Parathyroid adenoma (tissue), 2 donors: ENCODE measurements at regions not wholly inside any gene's neighbourhood (a gene's known extent, or its start where the extent isn't known, plus 50 kb on each side); places are given as distances from the start of the nearest gene placed in this dataset.
A peak's percentile ranks its signal among the peaks of the same experiment; 100 is the strongest.

Source experiments
- H2AFZ ChIP-seq: fragments of 300-600 bp; sonication (generic); one replicate; pipeline ENCODE4 v1.7.0; 2017; ENCODE audit warnings: antibody characterized with exemption, mild to moderate bottlenecking
- H3K27ac ChIP-seq: fragments of 300-600 bp; sonication (generic); one replicate; pipeline ENCODE4 v1.7.0; 2017
- H3K27me3 ChIP-seq: fragments of 300-600 bp; sonication (generic); one replicate; pipeline ENCODE4 v1.7.0; 2017; ENCODE audit warnings: low read length; ENCODE audit not compliant: control insufficient read depth, insufficient read depth
- H3K36me3 ChIP-seq: fragments of 300-600 bp; sonication (generic); one replicate; pipeline ENCODE4 v1.7.0; 2017; ENCODE audit warnings: low read length; ENCODE audit not compliant: control insufficient read depth, insufficient read depth
- H3K4me1 ChIP-seq: fragments of 300-600 bp; sonication (generic); one replicate; pipeline ENCODE4 v1.7.0; 2017; ENCODE audit warnings: control low read depth
- H3K4me2 ChIP-seq: fragments of 300-600 bp; sonication (generic); one replicate; pipeline ENCODE4 v1.7.0; 2017; ENCODE audit warnings: low read length
- H3K4me3 ChIP-seq: fragments of 300-600 bp; sonication (generic); one replicate; pipeline ENCODE4 v1.7.0; 2017; ENCODE audit warnings: low read depth, low read length
- H3K79me2 ChIP-seq: fragments of 300-600 bp; sonication (generic); one replicate; pipeline ENCODE4 v1.7.0; 2017; ENCODE audit warnings: control low read depth
- H3K9ac ChIP-seq: fragments of 300-600 bp; sonication (generic); one replicate; pipeline ENCODE4 v1.7.0; 2017; ENCODE audit warnings: mild to moderate bottlenecking
- H3K9me3 ChIP-seq: fragments of 300-600 bp; sonication (generic); one replicate; pipeline ENCODE4 v1.7.0; 2017; ENCODE audit warnings: low read length; ENCODE audit not compliant: control insufficient read depth
- TF ChIP-seq, protein P1 (sequence below): fragments of 300-600 bp; sonication (generic); IDR thresholded peaks from one replicate; pipeline ENCODE4 v1.7.0; 2017; ENCODE audit warnings: antibody characterized with exemption, mild to moderate bottlenecking
- donor health status: primary hyperparathyroidism.

DNA sequence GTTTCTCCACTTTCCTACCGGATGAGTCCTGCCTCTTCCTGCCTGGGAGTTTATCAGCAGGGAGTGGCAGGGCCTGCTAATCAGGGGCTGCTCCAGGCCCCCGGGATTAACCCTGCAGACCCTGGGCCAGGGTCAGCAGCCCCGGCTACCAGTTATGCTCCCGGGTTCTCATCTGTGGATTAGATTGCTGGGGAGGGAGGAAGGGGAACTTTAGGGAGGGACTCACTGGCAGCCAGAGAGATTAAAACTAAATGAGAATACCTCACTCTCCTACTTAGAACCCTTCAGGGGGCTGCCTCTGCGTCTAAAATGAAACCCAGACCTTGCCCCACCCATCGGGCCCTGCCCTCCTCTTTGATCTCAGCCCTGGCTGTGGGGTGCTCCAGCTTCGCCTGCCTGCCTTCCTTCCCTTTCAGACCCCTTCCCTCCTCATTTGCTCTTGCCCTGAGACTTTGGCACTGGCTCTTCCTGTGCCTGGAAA is 130.5 kb upstream of the HAND1 start:
- Histone ChIP-seq H3K9me3 (no peaks in the 10 kb centered on the region), H3K4me2 (no peak overlapping the region), H3K79me2 (no peaks in the 10 kb centered on the region), H3K27ac (no peak overlapping the region), H3K9ac (no peak overlapping the region), H3K36me3 (no peaks in the 10 kb centered on the region), H3K4me1 (no peaks in the 10 kb centered on the region), H3K27me3 (no peaks in the 10 kb centered on the region), H3K4me3 (no peak overlapping the region), H2AFZ (no peak overlapping the region)
- TF ChIP-seq, protein P1, sequence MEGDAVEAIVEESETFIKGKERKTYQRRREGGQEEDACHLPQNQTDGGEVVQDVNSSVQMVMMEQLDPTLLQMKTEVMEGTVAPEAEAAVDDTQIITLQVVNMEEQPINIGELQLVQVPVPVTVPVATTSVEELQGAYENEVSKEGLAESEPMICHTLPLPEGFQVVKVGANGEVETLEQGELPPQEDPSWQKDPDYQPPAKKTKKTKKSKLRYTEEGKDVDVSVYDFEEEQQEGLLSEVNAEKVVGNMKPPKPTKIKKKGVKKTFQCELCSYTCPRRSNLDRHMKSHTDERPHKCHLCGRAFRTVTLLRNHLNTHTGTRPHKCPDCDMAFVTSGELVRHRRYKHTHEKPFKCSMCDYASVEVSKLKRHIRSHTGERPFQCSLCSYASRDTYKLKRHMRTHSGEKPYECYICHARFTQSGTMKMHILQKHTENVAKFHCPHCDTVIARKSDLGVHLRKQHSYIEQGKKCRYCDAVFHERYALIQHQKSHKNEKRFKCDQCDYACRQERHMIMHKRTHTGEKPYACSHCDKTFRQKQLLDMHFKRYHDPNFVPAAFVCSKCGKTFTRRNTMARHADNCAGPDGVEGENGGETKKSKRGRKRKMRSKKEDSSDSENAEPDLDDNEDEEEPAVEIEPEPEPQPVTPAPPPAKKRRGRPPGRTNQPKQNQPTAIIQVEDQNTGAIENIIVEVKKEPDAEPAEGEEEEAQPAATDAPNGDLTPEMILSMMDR: no peak

DNA sequence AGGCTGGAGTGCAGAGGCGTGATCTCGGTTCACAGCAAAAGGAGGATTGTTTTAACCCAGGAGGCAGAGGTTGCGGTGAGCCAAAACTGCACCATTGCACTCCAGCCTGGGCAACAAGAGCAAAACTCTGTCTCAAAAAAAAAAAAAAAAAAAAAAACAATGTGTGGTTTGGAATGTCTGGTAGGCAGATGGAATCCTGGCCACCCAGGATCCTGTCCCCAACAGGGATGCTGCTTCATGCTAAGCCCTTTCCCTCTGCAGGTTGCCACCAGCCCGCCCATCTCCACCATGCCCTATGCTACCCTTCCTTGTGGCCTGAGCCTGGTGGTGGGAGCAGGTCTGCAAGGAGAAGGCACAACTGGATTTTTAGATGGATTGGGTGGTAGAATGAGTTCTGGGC is 129.7 kb upstream of the HAND1 start:
- no peak overlapping the region for H3K4me2 ChIP-seq
- H3K9me3 ChIP-seq: no peaks in the 10 kb centered on the region
- no peaks in the 10 kb centered on the region for H3K79me2 ChIP-seq
- H3K9ac ChIP-seq: no peak overlapping the region
- H3K36me3 ChIP-seq: no peaks in the 10 kb centered on the region
- no peaks in the 10 kb centered on the region for H3K4me1 ChIP-seq
- H3K27ac ChIP-seq: no peak overlapping the region
- TF ChIP-seq, protein P1: no peak
- no peaks in the 10 kb centered on the region for H3K27me3 ChIP-seq
- no peak overlapping the region for H2AFZ ChIP-seq
- H3K4me3 ChIP-seq: no peak overlapping the region

DNA sequence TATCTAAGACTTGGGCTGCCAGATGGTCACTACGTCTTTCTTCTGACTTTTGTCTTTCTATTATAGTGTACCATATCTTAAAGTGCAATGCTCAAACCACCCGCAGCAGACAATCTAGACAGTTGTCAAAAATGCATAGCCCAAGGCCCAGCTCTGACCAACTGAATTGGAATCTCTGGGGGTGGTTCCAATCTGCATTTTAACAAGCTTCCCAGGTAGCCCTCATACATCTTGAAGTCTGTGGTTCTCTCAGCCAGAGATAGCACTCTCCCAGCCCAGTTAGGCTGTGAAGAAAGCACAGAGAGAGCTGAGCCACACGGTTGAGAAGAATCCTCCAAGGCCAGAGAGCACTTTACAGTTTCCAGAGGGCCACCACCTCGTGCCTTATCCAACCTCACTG is 128.2 kb upstream of the HAND1 start:
- H3K36me3 ChIP-seq: no peaks in the 10 kb centered on the region

DNA sequence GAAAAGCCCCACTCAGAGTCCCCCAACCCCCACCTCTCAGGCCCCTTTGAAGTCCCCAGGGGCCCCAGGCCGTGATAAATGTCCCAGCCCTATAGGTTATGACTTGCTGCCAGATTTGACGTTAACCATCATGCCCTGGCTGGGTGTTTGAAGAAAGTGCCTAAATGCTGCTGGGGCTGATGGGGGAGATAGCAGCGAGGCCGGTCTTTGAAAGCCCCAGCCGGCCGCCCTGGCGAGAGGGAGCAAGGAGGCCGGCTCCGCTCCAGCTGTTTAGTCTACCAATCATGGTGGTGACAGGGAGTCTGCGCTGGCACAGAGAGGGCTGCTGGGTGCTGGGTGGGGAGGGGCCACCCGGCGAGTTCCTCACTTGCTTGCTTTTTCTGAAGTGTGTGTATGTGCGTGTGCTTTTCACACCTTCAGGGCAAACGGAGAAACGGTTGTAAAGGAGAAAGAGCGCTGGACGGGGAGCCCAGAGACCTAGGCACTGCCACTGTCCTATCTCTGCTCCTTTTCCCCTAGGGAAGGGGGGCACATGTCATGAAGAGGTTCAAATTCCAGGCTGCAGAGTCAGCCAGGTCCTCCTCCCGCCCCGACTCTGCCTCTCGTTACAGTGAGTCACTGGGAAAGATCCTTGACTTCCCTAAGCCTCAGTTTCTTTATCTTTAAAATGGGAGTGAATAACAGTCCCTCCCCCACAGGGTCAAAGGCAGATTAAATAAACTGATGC is 126.1 kb upstream of the HAND1 start:
- Histone ChIP-seq H3K4me3 (no peak overlapping the region), H2AFZ (peak overlapping the region; percentile 84), H3K27me3 (no peaks in the 10 kb centered on the region), H3K4me1 (no peaks in the 10 kb centered on the region), H3K79me2 (no peaks in the 10 kb centered on the region), H3K4me2 (peak overlapping the region; percentile 9), H3K9me3 (no peaks in the 10 kb centered on the region), H3K36me3 (no peaks in the 10 kb centered on the region), H3K9ac (no peak overlapping the region), H3K27ac (no peak overlapping the region)
- TF ChIP-seq, protein P1: no peak

More for the DNA sequence above, 128.2 kb upstream of the HAND1 start:
- H3K9ac ChIP-seq: no peak overlapping the region
- H3K4me1 ChIP-seq: no peaks in the 10 kb centered on the region
- no peak overlapping the region for H2AFZ ChIP-seq
- H3K27ac ChIP-seq: no peak overlapping the region
- TF ChIP-seq, protein P1: no peak
- no peaks in the 10 kb centered on the region for H3K9me3 ChIP-seq
- H3K27me3 ChIP-seq: no peaks in the 10 kb centered on the region
- H3K4me3 ChIP-seq: no peak overlapping the region
- no peak overlapping the region for H3K4me2 ChIP-seq
- H3K79me2 ChIP-seq: no peaks in the 10 kb centered on the region

DNA sequence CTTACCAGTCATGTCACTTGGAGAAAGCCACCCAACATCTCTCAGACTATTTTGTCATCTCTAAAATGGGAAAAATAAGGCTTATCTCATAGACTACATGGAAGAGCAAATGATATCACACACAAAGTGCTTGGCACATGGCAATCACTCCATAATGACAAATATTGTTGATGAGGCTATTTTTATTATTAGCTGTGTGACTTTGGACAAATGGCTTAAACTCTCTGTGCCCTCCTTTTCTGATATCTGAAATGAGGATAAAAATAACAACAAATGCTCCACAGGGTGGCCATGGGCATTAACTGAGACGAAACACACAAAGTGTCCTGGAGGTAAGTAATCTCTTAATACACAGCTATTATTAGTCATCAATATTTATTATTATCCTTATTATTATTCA is 125.5 kb upstream of the HAND1 start:
- no peak overlapping the region for H3K27ac ChIP-seq
- TF ChIP-seq, protein P1: no peak
- H3K4me3 ChIP-seq: no peak overlapping the region

More for the DNA sequence above, 125.5 kb upstream of the HAND1 start:
- Histone ChIP-seq H3K9ac (no peak overlapping the region), H3K9me3 (no peaks in the 10 kb centered on the region), H2AFZ (peak overlapping the region; percentile 84), H3K27me3 (no peaks in the 10 kb centered on the region), H3K4me2 (no peak overlapping the region), H3K79me2 (no peaks in the 10 kb centered on the region), H3K4me1 (no peaks in the 10 kb centered on the region), H3K36me3 (no peaks in the 10 kb centered on the region)
